ENCODE measurements at regions not wholly inside any gene's neighbourhood (a gene's known extent, or its start where the extent isn't known, plus 50 kb on each side); places are given as distances from the start of the nearest gene placed in this dataset.

DNA sequence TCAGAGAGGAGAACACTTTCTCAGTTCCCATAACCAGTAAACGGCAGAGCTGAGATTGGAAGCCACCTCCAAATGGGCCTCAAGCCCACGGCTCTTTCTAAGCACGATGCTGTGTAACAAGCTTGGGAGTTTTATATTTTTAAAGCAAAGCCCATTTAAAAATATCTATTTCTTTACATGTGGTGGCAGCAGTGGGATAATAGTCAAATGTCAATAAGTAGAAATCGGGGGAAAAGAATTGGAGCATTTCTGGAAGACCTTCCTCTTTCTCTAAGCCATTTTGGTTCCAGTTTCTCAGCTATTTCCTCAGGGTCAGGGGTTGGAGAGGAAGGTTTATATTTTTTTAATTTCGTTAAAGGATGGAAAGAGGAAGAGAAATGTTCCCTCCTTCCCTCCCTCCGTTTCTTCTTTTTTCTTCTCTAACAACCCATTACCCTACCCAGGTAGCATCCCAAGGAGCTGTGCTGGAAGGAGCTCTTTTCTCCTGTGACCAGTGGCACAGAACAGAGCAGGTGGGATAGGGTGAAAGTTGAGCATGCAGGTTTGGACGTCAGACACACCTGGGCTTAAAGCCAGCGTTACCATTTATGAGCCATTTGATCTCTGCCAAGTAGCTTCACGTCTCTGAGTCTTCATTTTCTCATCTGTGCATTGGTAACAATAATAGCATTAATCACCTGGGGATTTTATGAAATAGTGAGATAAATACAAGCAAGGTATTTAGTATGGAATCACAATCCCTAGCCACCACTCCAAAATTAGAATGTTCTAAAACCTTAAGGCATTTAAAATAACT, 515.7 kb downstream of the RPS24 start:
- TF ChIP-seq, protein P1, sequence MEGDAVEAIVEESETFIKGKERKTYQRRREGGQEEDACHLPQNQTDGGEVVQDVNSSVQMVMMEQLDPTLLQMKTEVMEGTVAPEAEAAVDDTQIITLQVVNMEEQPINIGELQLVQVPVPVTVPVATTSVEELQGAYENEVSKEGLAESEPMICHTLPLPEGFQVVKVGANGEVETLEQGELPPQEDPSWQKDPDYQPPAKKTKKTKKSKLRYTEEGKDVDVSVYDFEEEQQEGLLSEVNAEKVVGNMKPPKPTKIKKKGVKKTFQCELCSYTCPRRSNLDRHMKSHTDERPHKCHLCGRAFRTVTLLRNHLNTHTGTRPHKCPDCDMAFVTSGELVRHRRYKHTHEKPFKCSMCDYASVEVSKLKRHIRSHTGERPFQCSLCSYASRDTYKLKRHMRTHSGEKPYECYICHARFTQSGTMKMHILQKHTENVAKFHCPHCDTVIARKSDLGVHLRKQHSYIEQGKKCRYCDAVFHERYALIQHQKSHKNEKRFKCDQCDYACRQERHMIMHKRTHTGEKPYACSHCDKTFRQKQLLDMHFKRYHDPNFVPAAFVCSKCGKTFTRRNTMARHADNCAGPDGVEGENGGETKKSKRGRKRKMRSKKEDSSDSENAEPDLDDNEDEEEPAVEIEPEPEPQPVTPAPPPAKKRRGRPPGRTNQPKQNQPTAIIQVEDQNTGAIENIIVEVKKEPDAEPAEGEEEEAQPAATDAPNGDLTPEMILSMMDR (conservative IDR thresholded peaks at IDR 0.05; ENCODE audit: low read length): no peak
- TF ChIP-seq EZH2phosphoT487 (IDR thresholded peaks at IDR 0.05; ENCODE audit: borderline replicate concordance, low read depth, low read length): no peak

Measured in OCI-LY7 (cell line).